Coronary artery (tissue), 2 donors: ENCODE measurements at regions not wholly inside any gene's neighbourhood (a gene's known extent, or its start where the extent isn't known, plus 50 kb on each side); places are given as distances from the start of the nearest gene placed in this dataset.

Experiments
- DNase-seq: peaks from one replicate; pipeline ENCODE4 v3.0.0-alpha.2; 2017; ENCODE audit warnings: low spot score
- H3K27ac ChIP-seq, 2 donors: fragments of 200-600 bp; sonication (generic); one replicate each; pipeline ENCODE4 v1.5.1; 2016 to 2019
- H3K4me3 ChIP-seq: fragments of 200-600 bp; sonication (generic); 2 replicates; pipeline ENCODE4 v1.5.1; 2016; ENCODE audit warnings: mild to moderate bottlenecking, moderate library complexity
- TF ChIP-seq, protein P1 (sequence below): fragments of 200-600 bp; sonication (generic); IDR thresholded peaks from one replicate; pipeline ENCODE4 v1.5.1; 2019; ENCODE audit warnings: antibody characterized with exemption

DNA sequence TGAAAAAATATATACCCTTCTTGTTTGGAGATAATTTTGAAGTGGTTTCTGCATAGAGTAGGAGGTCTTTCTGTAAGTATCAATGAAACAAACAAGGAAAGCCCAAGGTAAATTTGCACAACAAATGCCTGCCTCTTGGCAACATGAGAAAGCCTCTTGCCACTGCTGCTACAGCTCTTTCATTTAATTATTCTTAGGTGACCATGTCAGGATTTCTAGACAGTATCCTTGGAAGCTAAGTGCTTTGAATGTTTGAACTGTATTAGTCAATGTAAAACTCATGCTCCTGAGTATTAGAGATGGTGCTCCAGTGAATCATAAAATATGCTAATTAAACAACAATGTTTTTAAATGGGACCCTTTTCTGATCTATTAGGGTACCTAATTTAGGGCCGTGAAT is 81.2 kb upstream of the ITGB1 start:
- TF ChIP-seq, protein P1, sequence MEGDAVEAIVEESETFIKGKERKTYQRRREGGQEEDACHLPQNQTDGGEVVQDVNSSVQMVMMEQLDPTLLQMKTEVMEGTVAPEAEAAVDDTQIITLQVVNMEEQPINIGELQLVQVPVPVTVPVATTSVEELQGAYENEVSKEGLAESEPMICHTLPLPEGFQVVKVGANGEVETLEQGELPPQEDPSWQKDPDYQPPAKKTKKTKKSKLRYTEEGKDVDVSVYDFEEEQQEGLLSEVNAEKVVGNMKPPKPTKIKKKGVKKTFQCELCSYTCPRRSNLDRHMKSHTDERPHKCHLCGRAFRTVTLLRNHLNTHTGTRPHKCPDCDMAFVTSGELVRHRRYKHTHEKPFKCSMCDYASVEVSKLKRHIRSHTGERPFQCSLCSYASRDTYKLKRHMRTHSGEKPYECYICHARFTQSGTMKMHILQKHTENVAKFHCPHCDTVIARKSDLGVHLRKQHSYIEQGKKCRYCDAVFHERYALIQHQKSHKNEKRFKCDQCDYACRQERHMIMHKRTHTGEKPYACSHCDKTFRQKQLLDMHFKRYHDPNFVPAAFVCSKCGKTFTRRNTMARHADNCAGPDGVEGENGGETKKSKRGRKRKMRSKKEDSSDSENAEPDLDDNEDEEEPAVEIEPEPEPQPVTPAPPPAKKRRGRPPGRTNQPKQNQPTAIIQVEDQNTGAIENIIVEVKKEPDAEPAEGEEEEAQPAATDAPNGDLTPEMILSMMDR: no peak
- DNase-seq: no peak
- Histone ChIP-seq H3K27ac (no peak overlapping the region), H3K4me3 (no peak overlapping the region)

DNA sequence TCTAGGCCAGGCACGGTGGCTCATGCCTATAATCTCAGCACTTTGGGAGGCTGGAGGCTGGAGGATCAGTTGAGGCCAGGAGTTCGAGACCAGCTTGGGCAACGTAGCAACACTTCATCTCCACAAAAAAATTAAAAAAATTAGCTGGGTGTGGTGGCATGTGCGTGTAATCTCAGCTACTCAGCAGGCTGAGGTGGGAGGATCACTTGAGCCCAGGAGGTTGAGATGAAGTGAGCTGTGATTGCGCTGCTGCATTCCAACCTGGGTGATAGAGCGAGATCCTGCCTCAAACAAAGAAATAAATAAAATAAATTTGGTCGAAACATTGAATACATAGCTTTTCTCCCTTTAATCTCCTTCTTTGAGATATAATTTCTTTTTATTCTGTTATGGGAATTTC is 80.6 kb upstream of the ITGB1 start:
- no peak overlapping the region for H3K27ac ChIP-seq
- TF ChIP-seq, protein P1: no peak

DNA sequence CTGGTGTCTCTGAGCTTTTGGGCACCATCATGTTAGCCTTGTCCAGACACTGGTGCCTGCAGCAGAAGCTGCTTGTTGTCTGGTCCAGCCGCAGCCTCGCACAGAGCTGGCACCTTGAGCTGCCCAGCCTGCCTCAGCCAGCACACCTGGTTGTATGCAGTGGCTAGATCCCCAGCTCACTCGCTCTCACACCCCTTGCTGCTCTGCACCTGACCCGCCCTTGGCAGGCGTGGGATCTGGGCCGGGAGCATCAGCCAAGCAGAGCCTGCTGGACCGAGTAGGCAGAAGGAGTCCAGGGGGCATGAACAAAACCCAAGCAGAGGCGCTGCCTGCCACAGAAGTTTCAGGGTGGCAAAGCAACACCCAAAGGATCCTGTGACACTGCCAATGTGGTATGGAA is 79.7 kb upstream of the ITGB1 start:
- Histone ChIP-seq H3K27ac (no peak overlapping the region), H3K4me3 (no peak overlapping the region)
- no peak for DNase-seq
- TF ChIP-seq, protein P1: no peak

More for the DNA sequence above, 80.6 kb upstream of the ITGB1 start:
- no peak overlapping the region for H3K4me3 ChIP-seq
- no peak for DNase-seq

DNA sequence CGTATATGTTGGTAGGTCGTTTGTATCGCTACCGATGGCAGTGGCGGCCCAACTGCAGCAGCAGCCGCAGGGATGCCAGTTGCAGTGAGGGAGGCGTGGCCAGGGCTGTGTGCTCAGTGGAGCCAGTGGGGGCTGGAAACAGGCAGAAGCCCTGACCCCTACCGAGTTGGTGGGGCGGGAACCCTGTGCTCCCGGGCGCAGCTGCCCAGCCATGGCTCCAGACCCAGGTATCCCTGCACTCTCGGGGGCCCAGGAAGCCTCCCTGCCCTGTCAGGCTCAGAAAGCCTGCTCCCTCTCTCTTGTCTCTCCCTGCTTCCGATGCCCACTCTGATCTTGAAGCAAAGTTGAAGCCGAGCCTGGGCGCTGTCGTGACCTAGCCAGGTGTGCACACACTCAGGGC is 78.6 kb upstream of the ITGB1 start:
- Histone ChIP-seq H3K4me3 (no peak overlapping the region), H3K27ac (no peak overlapping the region)
- no peak for DNase-seq
- TF ChIP-seq, protein P1: no peak

DNA sequence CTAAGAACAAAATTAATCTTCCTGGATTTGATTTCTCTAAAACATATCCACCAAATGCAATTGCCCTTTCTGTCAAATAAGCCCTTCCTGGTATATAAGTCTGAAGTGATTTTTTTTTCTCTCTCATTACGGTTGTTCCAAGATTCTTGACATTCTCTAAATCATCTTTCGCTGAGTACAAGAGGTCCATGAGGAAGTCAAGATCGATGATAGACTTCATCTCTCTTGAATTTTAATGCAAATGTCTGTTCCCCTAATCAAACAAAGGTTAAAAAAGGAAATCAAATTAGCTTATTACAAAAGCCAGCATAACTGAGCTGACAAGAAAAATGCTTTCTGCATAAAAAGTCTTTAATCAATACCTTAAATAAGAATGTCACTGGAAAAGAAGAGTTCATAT is 77.4 kb upstream of the ITGB1 start:
- no peak for DNase-seq
- Histone ChIP-seq H3K27ac (no peak overlapping the region), H3K4me3 (no peak overlapping the region)
- TF ChIP-seq, protein P1: no peak

DNA sequence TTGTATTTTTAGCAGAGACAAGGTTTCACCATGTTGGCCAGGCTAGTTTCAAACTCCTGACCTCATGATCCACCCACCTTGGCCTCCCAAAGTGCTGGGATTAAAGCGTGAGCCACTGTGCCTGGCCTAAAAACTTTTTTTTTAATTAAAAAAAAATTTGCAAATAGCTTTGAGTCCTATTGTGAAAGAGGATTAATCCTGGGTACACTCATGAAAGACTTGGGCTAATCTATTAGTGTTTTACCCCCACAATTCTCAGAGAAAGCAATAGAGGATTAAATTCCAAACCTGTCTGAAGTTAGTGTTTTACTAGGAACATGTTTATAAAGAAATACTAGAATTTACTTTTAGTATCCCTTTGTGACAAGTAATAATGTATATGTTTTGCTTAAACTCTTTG is 76.9 kb upstream of the ITGB1 start:
- H3K4me3 ChIP-seq: no peak overlapping the region
- no peak for DNase-seq
- no peak overlapping the region for H3K27ac ChIP-seq
- TF ChIP-seq, protein P1: no peak

DNA sequence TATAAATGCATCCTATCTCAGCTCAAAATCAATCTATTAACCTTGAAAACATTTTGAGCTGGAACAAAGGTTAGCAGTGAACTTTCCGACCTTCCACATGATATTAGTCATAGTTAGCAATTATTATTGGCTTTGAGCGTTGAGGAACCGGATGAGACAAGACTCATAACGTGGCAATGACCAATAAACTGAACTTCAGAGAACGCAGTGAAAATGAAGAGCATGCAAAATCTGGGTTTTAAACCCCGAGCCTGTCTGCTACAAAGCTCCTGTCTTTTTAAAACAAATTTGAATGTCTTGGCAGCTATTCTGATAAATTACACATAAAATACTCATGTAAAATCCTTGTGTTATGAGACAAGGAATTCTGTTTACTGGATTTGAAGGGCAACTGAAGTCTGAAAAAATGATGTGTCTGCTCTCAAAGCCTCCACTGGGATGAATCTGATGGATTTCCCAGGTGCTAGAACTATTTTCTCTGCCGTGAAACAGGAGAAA is 74.7 kb upstream of the ITGB1 start:
- Histone ChIP-seq H3K4me3 (no peak overlapping the region), H3K27ac (no peak overlapping the region)
- TF ChIP-seq, protein P1: no peak
- DNase-seq: no peak
